ENCODE measurements at regions not wholly inside any gene's neighbourhood (a gene's known extent, or its start where the extent isn't known, plus 50 kb on each side); places are given as distances from the start of the nearest gene placed in this dataset.
A peak's percentile ranks its signal among the peaks of the same experiment; 100 is the strongest.

GRCh38 chr7:34236839-34237492 is 331.6 kb downstream of the BMPER start:
- TF ChIP-seq CTCF (conservative IDR thresholded peaks at IDR 0.05; ENCODE audit: low read depth, low read length): no peak
- DNase-seq (ENCODE audit: low read depth): no peak
- no peak overlapping the region for H3K4me3 ChIP-seq (ENCODE audit: low read depth, low read length)

- H3K4me3 ChIP-seq (ENCODE audit: low read depth, low read length): no peak overlapping the region
- TF ChIP-seq CTCF (conservative IDR thresholded peaks at IDR 0.05; ENCODE audit: low read depth, low read length): no peak
- DNase-seq (ENCODE audit: low read depth): no peak
Observed at GRCh38 chr7:34237493-34237849, 332.1 kb downstream of the BMPER start.

GRCh38 chr7:34240417-34240816 is 335.1 kb downstream of the BMPER start:
- no peak overlapping the region for H3K4me3 ChIP-seq (ENCODE audit: low read depth, low read length)
- no peak for TF ChIP-seq CTCF (conservative IDR thresholded peaks at IDR 0.05; ENCODE audit: low read depth, low read length)
- DNase-seq (ENCODE audit: low read depth): no peak

- no peak for TF ChIP-seq CTCF (conservative IDR thresholded peaks at IDR 0.05; ENCODE audit: low read depth, low read length)
- H3K4me3 ChIP-seq (ENCODE audit: low read depth, low read length): no peak overlapping the region
- no peak for DNase-seq (ENCODE audit: low read depth)
Observed at GRCh38 chr7:34242391-34242790, 337.1 kb downstream of the BMPER start.

- no peak for DNase-seq (ENCODE audit: low read depth)
- TF ChIP-seq CTCF (conservative IDR thresholded peaks at IDR 0.05; ENCODE audit: low read depth, low read length): no peak
- no peak overlapping the region for H3K4me3 ChIP-seq (ENCODE audit: low read depth, low read length)
Observed at GRCh38 chr7:34245246-34245645, 339.9 kb downstream of the BMPER start.

GRCh38 chr7:34247468-34247867 is 342.1 kb downstream of the BMPER start:
- DNase-seq (ENCODE audit: low read depth): peak; percentile 55
- H3K4me3 ChIP-seq (ENCODE audit: low read depth, low read length): no peak overlapping the region
- TF ChIP-seq CTCF (conservative IDR thresholded peaks at IDR 0.05; ENCODE audit: low read depth, low read length): no peak

GRCh38 chr7:34249192-34249591 is 343.9 kb downstream of the BMPER start:
- TF ChIP-seq CTCF (conservative IDR thresholded peaks at IDR 0.05; ENCODE audit: low read depth, low read length): no peak
- no peak for DNase-seq (ENCODE audit: low read depth)
- H3K4me3 ChIP-seq (ENCODE audit: low read depth, low read length): no peak overlapping the region

Data from choroid plexus epithelial cell (primary cell).